Endothelial cell of umbilical vein (primary cell): ENCODE measurements at regions not wholly inside any gene's neighbourhood (a gene's known extent, or its start where the extent isn't known, plus 50 kb on each side); places are given as distances from the start of the nearest gene placed in this dataset.

Experiments
- BruUV-seq: library from RNA; stranded (reverse); fragments of 400-500 nt; replicated peaks from 2 replicates; lab custom pipeline; 2021; lab: Mats Ljungman, UMichigan
- CTCF ChIA-PET: fragments of 300-600, 350-600 bp; sonication (Branson Sonifier 250); formaldehyde crosslinking; loops from one replicate; lab custom pipeline; 2021; ENCODE audit warnings: antibody characterized with exemption, inconsistent platforms; lab: Charles Lee
- POLR2A ChIA-PET: fragments of 300-600, 350-600 bp; sonication (Branson Sonifier 250); formaldehyde crosslinking; loops from one replicate; lab custom pipeline; 2021; ENCODE audit warnings: antibody characterized with exemption, inconsistent platforms; lab: Charles Lee
- DNase-seq: peaks from one replicate; pipeline ENCODE4 v3.0.0-alpha.2; 2011; ENCODE audit warnings: low read depth, low spot score
- FAIRE-seq: peaks from 2 replicates; lab custom pipeline; 2011; peaks lifted over from hg19 to GRCh38; lab: Jason Lieb, UNC
- H2AFZ ChIP-seq: 2 replicates; pipeline ENCODE4 v1.6.0; 2012; ENCODE audit warnings: low read depth, low read length, control low read depth, inconsistent platforms
- H3K27ac ChIP-seq: 2 replicates; pipeline ENCODE4 v1.5.1; 2011; ENCODE audit warnings: low read depth, mild to moderate bottlenecking, control low read depth, low read length, moderate library complexity; ENCODE audit not compliant: insufficient read depth
- H3K27me3 ChIP-seq, 2 experiments: 2 replicates each; pipeline versions ENCODE4 v1.6.0 to v1.6.1; 2011; ENCODE audit warnings: low read length in 2 of 2, mixed read lengths in 1 of 2; ENCODE audit not compliant: control insufficient read depth in 2 of 2, insufficient read depth in 2 of 2
- H3K36me3 ChIP-seq, 2 experiments: 2 replicates in 1 of 2; 3 replicates in 1 of 2; pipeline ENCODE4 v1.5.1; 2011; ENCODE audit warnings: low read length in 2 of 2, mild to moderate bottlenecking in 1 of 2, moderate library complexity in 1 of 2; ENCODE audit not compliant: control insufficient read depth in 2 of 2, insufficient read depth in 2 of 2; ENCODE audit errors: extremely low read depth in 1 of 2
- H3K4me1 ChIP-seq: 3 replicates; pipeline ENCODE4 v1.5.1; 2011; ENCODE audit warnings: mild to moderate bottlenecking, low read length; ENCODE audit not compliant: control insufficient read depth, insufficient read depth; ENCODE audit errors: extremely low read depth
- H3K4me2 ChIP-seq: 2 replicates; pipeline ENCODE4 v1.6.1; 2011; ENCODE audit warnings: low read length, control low read depth, mixed read lengths; ENCODE audit not compliant: insufficient read depth
- H3K4me3 ChIP-seq, 3 experiments: fragments of 200-600 bp in 1 of 3; sonication (generic), shearing (Covaris generic) in 1 of 3; replicated peaks in 1 of 3; 2 replicates each; pipeline ENCODE4 v1.5.1; 2011 to 2016; ENCODE audit warnings: control low read depth in 3 of 3, low read length in 3 of 3, mild to moderate bottlenecking in 2 of 3, inconsistent platforms in 1 of 3, low read depth in 1 of 3, moderate library complexity in 1 of 3; ENCODE audit not compliant: insufficient read depth in 1 of 3
- H3K79me2 ChIP-seq: 2 replicates; pipeline ENCODE4 v1.6.0; 2012; ENCODE audit warnings: low read length, inconsistent platforms; ENCODE audit not compliant: control insufficient read depth, insufficient read depth
- H3K9ac ChIP-seq: replicated peaks from 2 replicates; pipeline ENCODE3; 2011; ENCODE audit warnings: low read length, control low read depth; ENCODE audit not compliant: insufficient read depth; ENCODE audit errors: extremely low read depth
- H3K9me1 ChIP-seq: replicated peaks from 3 replicates; pipeline ENCODE4 v1.6.0; 2011; ENCODE audit warnings: mild to moderate bottlenecking, low read length; ENCODE audit not compliant: control insufficient read depth, insufficient read depth; ENCODE audit errors: extremely low read depth
- H3K9me3 ChIP-seq: replicated peaks from 2 replicates; pipeline ENCODE4 v1.5.1; 2012; ENCODE audit warnings: low read length, inconsistent platforms; ENCODE audit not compliant: control insufficient read depth, insufficient read depth
- H4K20me1 ChIP-seq: replicated peaks from 2 replicates; pipeline ENCODE3; 2011; ENCODE audit warnings: mild to moderate bottlenecking, low read length; ENCODE audit not compliant: control insufficient read depth, insufficient read depth; ENCODE audit errors: extremely low read depth
- CTCF ChIP-seq, 2 donors: IDR thresholded peaks; 1 replicate in 1 of 2; 2 replicates in 1 of 2; pipeline ENCODE4 v1.5.1; 2011; ENCODE audit warnings: low read length in 2 of 2, mild to moderate bottlenecking in 2 of 2, moderate library complexity in 2 of 2, control low read depth in 1 of 2, inconsistent platforms in 1 of 2, low read depth in 1 of 2; ENCODE audit not compliant: insufficient read depth in 1 of 2; ENCODE audit errors: extremely low read depth in 1 of 2
- EZH2 ChIP-seq: IDR thresholded peaks from 2 replicates; pipeline ENCODE4 v1.6.1; 2012; ENCODE audit warnings: borderline replicate concordance, low read depth, mild to moderate bottlenecking, moderate library complexity, low read length, inconsistent platforms; ENCODE audit not compliant: severe bottlenecking
- FOS ChIP-seq: IDR thresholded peaks from 2 replicates; pipeline ENCODE4 v1.6.1; 2011; ENCODE audit warnings: mild to moderate bottlenecking, low read length, moderate library complexity, borderline replicate concordance; ENCODE audit not compliant: insufficient read depth
- GATA2 ChIP-seq: IDR thresholded peaks from 2 replicates; pipeline ENCODE4 v1.7.0; 2011; ENCODE audit warnings: low read depth, mild to moderate bottlenecking, moderate library complexity, mixed read lengths, low read length; ENCODE audit not compliant: insufficient read length, insufficient read depth
- JUN ChIP-seq: IDR thresholded peaks from 2 replicates; pipeline ENCODE4 v1.6.1; 2011; ENCODE audit warnings: borderline replicate concordance, low read depth; ENCODE audit not compliant: insufficient read length, insufficient read depth
- MAX ChIP-seq: IDR thresholded peaks from 2 replicates; pipeline ENCODE4 v1.6.1; 2011; ENCODE audit not compliant: insufficient read depth, insufficient read length
- MYC ChIP-seq: IDR thresholded peaks from one replicate; pipeline ENCODE4 v1.6.1; 2011; ENCODE audit warnings: mild to moderate bottlenecking, low read depth, low read length
- POLR2A ChIP-seq: IDR thresholded peaks from 2 replicates; pipeline ENCODE4 v1.6.1; 2012; ENCODE audit warnings: low read depth, mild to moderate bottlenecking, control low read depth, low read length
- POLR2AphosphoS5 ChIP-seq: IDR thresholded peaks from 2 replicates; pipeline ENCODE4 v1.6.1; 2012; ENCODE audit warnings: low read depth, mild to moderate bottlenecking, control low read depth, low read length, moderate library complexity; ENCODE audit not compliant: insufficient read depth
- dilution Hi-C: fragments of 300-500 bp; cut with MboI; formaldehyde crosslinking; loops from one replicate; pipeline ENCODE4 v1.15.0; 2019; ENCODE audit warnings: low sequenced_read_pairs; ENCODE audit not compliant: extremely low pct_ligation_motif_present
- intact Hi-C: fragments of 100-400 bp; cut with micrococcal nuclease; formaldehyde crosslinking; loops from one replicate; pipeline ENCODE4 v1.10.0; 2022

- FAIRE-seq (no peak), DNase-seq (no peak)
- no peaks in the 10 kb centered on the region for H4K20me1 ChIP-seq
- no peak overlapping the region for H3K27ac ChIP-seq
- TF ChIP-seq POLR2AphosphoS5 = no peak
- TF ChIP-seq MYC = no peak
- no peak for TF ChIP-seq CTCF (IDR thresholded peaks at IDR 0.05; ENCODE audit: extremely low read depth in 1 of 2, insufficient read depth in 1 of 2, low read depth in 1 of 2, low read length in 2 of 2)
- no peak for TF ChIP-seq GATA2
- no peak for TF ChIP-seq FOS
- no peak for TF ChIP-seq POLR2A
- TF ChIP-seq EZH2 = no peak
- TF ChIP-seq MAX = no peak
- no peak for TF ChIP-seq JUN
- intact Hi-C loops (no loop called here), dilution Hi-C loops (no loop called here)
- no peak overlapping the region for H2AFZ ChIP-seq
- no peaks in the 10 kb centered on the region for H3K9me1 ChIP-seq
- ChIA-PET POLR2A (no interaction called here), CTCF (no interaction called here)
- H3K36me3 ChIP-seq = no peaks in the 10 kb centered on the region
- no peaks in the 10 kb centered on the region for H3K9me3 ChIP-seq
- H3K4me2 ChIP-seq = no peak overlapping the region
- no TSS peak for BruUV-seq
- no peak overlapping the region for H3K4me3 ChIP-seq
- H3K27me3 ChIP-seq = no peaks in the 10 kb centered on the region
- no peaks in the 10 kb centered on the region for H3K4me1 ChIP-seq
- H3K9ac ChIP-seq = no peak overlapping the region
- H3K79me2 ChIP-seq = no peaks in the 10 kb centered on the region
Measured at GRCh38 chr6:90989763-90990162, 402.9 kb upstream of the MAP3K7 start.
